ENCODE measurements at regions not wholly inside any gene's neighbourhood (a gene's known extent, or its start where the extent isn't known, plus 50 kb on each side); places are given as distances from the start of the nearest gene placed in this dataset.

DNA sequence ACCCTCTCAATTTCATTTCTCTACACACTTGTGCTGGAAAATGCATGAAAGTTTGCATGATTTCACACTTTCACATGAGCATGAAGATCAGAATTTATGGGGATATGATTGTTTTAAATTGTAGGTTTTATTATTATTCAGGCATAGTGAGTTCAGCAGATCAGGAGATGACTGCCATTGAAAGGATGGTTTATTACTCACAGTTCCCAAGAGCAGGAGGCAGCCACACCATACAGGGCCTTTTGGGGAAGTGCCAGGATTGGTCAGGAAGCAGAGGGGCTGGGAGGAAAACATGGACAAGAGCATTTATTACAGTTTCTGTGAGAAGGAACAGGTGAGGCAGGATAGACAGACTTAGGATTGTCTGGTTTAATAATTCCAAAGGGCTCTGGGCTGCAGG lies 114.6 kb upstream of the KCNJ15 start:
- Histone ChIP-seq H3K4me2 (ENCODE audit: low read depth, low read length) (no peak overlapping the region), H3K36me3 (ENCODE audit: control insufficient read depth, insufficient read depth, low read length) (no peaks in the 10 kb centered on the region), H3K27me3 (ENCODE audit: control insufficient read depth, insufficient read depth, low read length) (peaks cover 6% of the 10 kb centered on the region), H2AFZ (replicated peaks; ENCODE audit: low read length, poor library complexity) (no peak overlapping the region), H2AK5ac (ENCODE audit: low read depth, low read length) (no peak overlapping the region), H3K4me1 (ENCODE audit: control insufficient read depth, insufficient read depth, low read length) (peaks cover 6% of the 10 kb centered on the region), H3K56ac (ENCODE audit: extremely low read depth, insufficient read depth, low read length) (no peak overlapping the region), H2BK5ac (ENCODE audit: low read depth, low read length, poor library complexity, severe bottlenecking) (no peak overlapping the region), H3K27ac (ENCODE audit: insufficient read depth, low read length) (no peak overlapping the region), H2BK20ac (ENCODE audit: low read depth, low read length) (no peak overlapping the region), H3K79me1 (ENCODE audit: low read depth in 1 of 2, low read length in 2 of 2) (no peaks in the 10 kb centered on the region), H2BK15ac (ENCODE audit: low read depth, low read length) (no peak overlapping the region), H4K91ac (ENCODE audit: insufficient read depth, low read depth, low read length) (no peak overlapping the region), H3K14ac (replicated peaks; ENCODE audit: low read depth, low read length) (no peak overlapping the region), H3K9me3 (ENCODE audit: control insufficient read depth, insufficient read depth, low read length) (no peaks in the 10 kb centered on the region), H3K9ac (ENCODE audit: low read depth, low read length) (no peak overlapping the region), H4K8ac (ENCODE audit: low read depth in 2 of 2, low read length in 2 of 2) (no peak overlapping the region), H2AK9ac (replicated peaks; ENCODE audit: low read depth, low read length, poor library complexity) (no peak overlapping the region), H3K4me3 (ENCODE audit: insufficient read depth, low read depth, low read length) (no peak overlapping the region), H3K23ac (ENCODE audit: low read depth, low read length) (no peak overlapping the region), H4K5ac (ENCODE audit: low read depth, low read length) (no peak overlapping the region), H3K4ac (ENCODE audit: low read depth, low read length) (no peak overlapping the region), H4K20me1 (ENCODE audit: insufficient read depth, low read length) (no peaks in the 10 kb centered on the region), H2BK120ac (ENCODE audit: low read depth, low read length) (no peak overlapping the region), H3K9me1 (ENCODE audit: insufficient read depth, low read length) (no peaks in the 10 kb centered on the region), H3K18ac (ENCODE audit: low read depth, low read length) (no peak overlapping the region)
- POLR2A ChIA-PET (ENCODE audit: unreplicated experiment) = no interaction called here
- intact Hi-C loops (cut with micrococcal nuclease) (no loop called here), in situ Hi-C loops (cut with MboI; ENCODE audit: low sequenced_read_pairs) (no loop called here), dilution Hi-C loops (cut with HindIII; ENCODE audit: low sequenced_read_pairs, unreplicated experiment) (no loop called here)
- ATAC-seq (ENCODE audit: low read depth) (no peak), DNase-seq (no peak)
- CTCF ChIA-PET = no interaction called here
- no TSS peak for BruUV-seq (replicated peaks)
- TF ChIP-seq, protein P1, sequence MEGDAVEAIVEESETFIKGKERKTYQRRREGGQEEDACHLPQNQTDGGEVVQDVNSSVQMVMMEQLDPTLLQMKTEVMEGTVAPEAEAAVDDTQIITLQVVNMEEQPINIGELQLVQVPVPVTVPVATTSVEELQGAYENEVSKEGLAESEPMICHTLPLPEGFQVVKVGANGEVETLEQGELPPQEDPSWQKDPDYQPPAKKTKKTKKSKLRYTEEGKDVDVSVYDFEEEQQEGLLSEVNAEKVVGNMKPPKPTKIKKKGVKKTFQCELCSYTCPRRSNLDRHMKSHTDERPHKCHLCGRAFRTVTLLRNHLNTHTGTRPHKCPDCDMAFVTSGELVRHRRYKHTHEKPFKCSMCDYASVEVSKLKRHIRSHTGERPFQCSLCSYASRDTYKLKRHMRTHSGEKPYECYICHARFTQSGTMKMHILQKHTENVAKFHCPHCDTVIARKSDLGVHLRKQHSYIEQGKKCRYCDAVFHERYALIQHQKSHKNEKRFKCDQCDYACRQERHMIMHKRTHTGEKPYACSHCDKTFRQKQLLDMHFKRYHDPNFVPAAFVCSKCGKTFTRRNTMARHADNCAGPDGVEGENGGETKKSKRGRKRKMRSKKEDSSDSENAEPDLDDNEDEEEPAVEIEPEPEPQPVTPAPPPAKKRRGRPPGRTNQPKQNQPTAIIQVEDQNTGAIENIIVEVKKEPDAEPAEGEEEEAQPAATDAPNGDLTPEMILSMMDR (conservative IDR thresholded peaks at IDR 0.05; ENCODE audit: low read depth, low read length) = no peak

All from IMR-90 (cell line).